HepG2 (cell line): ENCODE measurements at regions not wholly inside any gene's neighbourhood (a gene's known extent, or its start where the extent isn't known, plus 50 kb on each side); places are given as distances from the start of the nearest gene placed in this dataset.

Experiments
- ATAC-seq: fragments of 200-7000 bp; cut with Tn5 transposase; 3 replicates; pipeline ENCODE4 v1.9.1; 2020; ENCODE audit warnings: mild to moderate bottlenecking, moderate library complexity
- BruUV-seq: library from RNA; stranded (reverse); fragments of 400-500 nt; replicated peaks from 2 replicates; lab custom pipeline; 2021; lab: Mats Ljungman, UMichigan
- CTCF ChIA-PET: fragments of 300-600 bp; formaldehyde crosslinking; extraction: SDS; loops from one replicate; lab custom pipeline; 2021; ENCODE audit warnings: low total read pairs, inconsistent platforms, low intra/inter-chr PET ratio; lab: Yijun Ruan, JAX
- POLR2A ChIA-PET: fragments of 350-600 bp; sonication (Branson Sonifier 250); formaldehyde crosslinking; loops from one replicate; lab custom pipeline; 2020; ENCODE audit warnings: antibody characterized with exemption, inconsistent platforms; lab: Yijun Ruan, JAX
- DNase-seq: peaks from one replicate; pipeline ENCODE4 v3.0.0-alpha.2; 2015; ENCODE audit warnings: low spot score
- FAIRE-seq: peaks from 3 replicates; lab custom pipeline; 2011; peaks lifted over from hg19 to GRCh38; lab: Jason Lieb, UNC
- H2AFZ ChIP-seq: one replicate; pipeline ENCODE4 v1.6.1; 2011; ENCODE audit warnings: low read length, inconsistent platforms
- H3K27ac ChIP-seq: fragments of 300-600 bp; 3 replicates; pipeline ENCODE4 v1.8.0; 2011; ENCODE audit warnings: mixed run types, mild to moderate bottlenecking, mixed read lengths, low read length, inconsistent platforms; ENCODE audit not compliant: insufficient read depth; ENCODE audit errors: extremely low read length
- H3K27me3 ChIP-seq, 2 experiments: fragments of 200-600 bp in 1 of 2; 2 replicates in 1 of 2; 3 replicates in 1 of 2; pipeline versions ENCODE4 v1.6.0 to v1.8.0; 2011; ENCODE audit warnings: low read length in 2 of 2, mild to moderate bottlenecking in 2 of 2, moderate library complexity in 2 of 2, inconsistent platforms in 1 of 2; ENCODE audit not compliant: insufficient read depth in 2 of 2, control insufficient read depth in 1 of 2
- H3K36me3 ChIP-seq, 2 experiments: fragments of 200-600 bp in 1 of 2; replicated peaks in 1 of 2; 2 replicates in 1 of 2; 3 replicates in 1 of 2; pipeline versions ENCODE4 v1.5.1 to v1.8.0; 2011; ENCODE audit warnings: low read length in 2 of 2, inconsistent platforms in 1 of 2; ENCODE audit not compliant: insufficient read depth in 2 of 2, control insufficient read depth in 1 of 2
- H3K4me1 ChIP-seq: 2 replicates; pipeline ENCODE4 v1.5.1; 2012; ENCODE audit warnings: low read length, inconsistent platforms; ENCODE audit not compliant: insufficient read depth
- H3K4me2 ChIP-seq: 2 replicates; pipeline ENCODE4 v1.6.0; 2011; ENCODE audit warnings: low read depth, low read length, inconsistent platforms
- H3K4me3 ChIP-seq, 3 experiments: fragments of 200-600 bp in 1 of 3; sonication (generic), shearing (Covaris generic) in 1 of 3; replicated peaks in 1 of 3; 2 replicates each; pipeline ENCODE4 v1.5.1; 2011 to 2016; ENCODE audit warnings: low read length in 3 of 3, inconsistent platforms in 2 of 3, low read depth in 2 of 3, mild to moderate bottlenecking in 2 of 3, control low read depth in 1 of 3, mixed read lengths in 1 of 3; ENCODE audit not compliant: insufficient read depth in 1 of 3
- H3K79me2 ChIP-seq: one replicate; pipeline ENCODE4 v1.6.1; 2011; ENCODE audit warnings: low read length, inconsistent platforms; ENCODE audit not compliant: insufficient read depth
- H3K9ac ChIP-seq: 2 replicates; pipeline ENCODE4 v1.6.0; 2011; ENCODE audit warnings: mild to moderate bottlenecking, low read depth, low read length, inconsistent platforms; ENCODE audit not compliant: insufficient read depth
- H3K9me3 ChIP-seq: 2 replicates; pipeline ENCODE4 v1.5.1; 2012; ENCODE audit warnings: mild to moderate bottlenecking, low read length
- H4K20me1 ChIP-seq: 2 replicates; pipeline ENCODE4 v1.6.0; 2011; ENCODE audit warnings: inconsistent platforms, mild to moderate bottlenecking, low read length, moderate library complexity; ENCODE audit not compliant: insufficient read depth
- ASH2L ChIP-seq: fragments of 300-600, 200-600 bp; sonication (generic); IDR thresholded peaks from 2 replicates; pipeline ENCODE4 v1.7.0; 2017; ENCODE audit warnings: low read depth, mild to moderate bottlenecking, moderate library complexity, mixed read lengths, low read length; ENCODE audit not compliant: insufficient read length
- ESRRA ChIP-seq: sonication (generic); formaldehyde crosslinking; IDR thresholded peaks from 2 replicates; pipeline ENCODE4 v1.5.1; 2020; ENCODE audit warnings: mild to moderate bottlenecking, low read depth, missing genetic modification reagents
- HMG20A ChIP-seq: IDR thresholded peaks from 2 replicates; pipeline ENCODE4 v1.6.1; 2016; ENCODE audit warnings: borderline replicate concordance
- KDM2A ChIP-seq: sonication (generic); formaldehyde crosslinking; IDR thresholded peaks from 2 replicates; pipeline ENCODE4 v1.4.0; 2020; ENCODE audit warnings: low read depth, missing genetic modification reagents, borderline replicate concordance
- MAFK ChIP-seq, 2 experiments: IDR thresholded peaks in 1 of 2; conservative IDR thresholded peaks in 1 of 2; 2 replicates each; pipeline ENCODE4 v1.6.1; 2011; ENCODE audit warnings: improper control_type of control experiment in 2 of 2, low read length in 2 of 2
- MXI1 ChIP-seq: IDR thresholded peaks from 3 replicates; pipeline ENCODE4 v1.6.1; 2012; ENCODE audit warnings: low read depth, low read length, inconsistent platforms, borderline replicate concordance
- PPARG ChIP-seq: conservative IDR thresholded peaks from 2 replicates; pipeline ENCODE4 v1.6.1; 2016; ENCODE audit warnings: missing biosample characterization, missing genetic modification reagents
- SNAI1 ChIP-seq: sonication (generic); formaldehyde crosslinking; IDR thresholded peaks from 2 replicates; pipeline ENCODE4 v1.5.0; 2020; ENCODE audit warnings: mild to moderate bottlenecking, missing genetic modification reagents, borderline replicate concordance
- SP4 ChIP-seq: sonication (generic); formaldehyde crosslinking; IDR thresholded peaks from 2 replicates; pipeline ENCODE4 v1.8.1; 2023; ENCODE audit warnings: mild to moderate bottlenecking, missing genetic modification reagents
- ZMYM3 ChIP-seq: sonication (generic); formaldehyde crosslinking; IDR thresholded peaks from 2 replicates; pipeline ENCODE4 v1.5.1; 2020; ENCODE audit warnings: mild to moderate bottlenecking, missing genetic modification reagents
- ZNF30 ChIP-seq: sonication (generic); formaldehyde crosslinking; IDR thresholded peaks from 2 replicates; pipeline ENCODE4 v1.5.0; 2020; ENCODE audit warnings: mild to moderate bottlenecking, missing genetic modification reagents
- ZNF317 ChIP-seq: sonication (generic); formaldehyde crosslinking; IDR thresholded peaks from 2 replicates; pipeline ENCODE4 v1.5.0; 2020; ENCODE audit warnings: mild to moderate bottlenecking, missing genetic modification reagents
- ZNF331 ChIP-seq: sonication (generic); formaldehyde crosslinking; IDR thresholded peaks from 2 replicates; pipeline ENCODE4 v1.4.0; 2020; ENCODE audit warnings: missing genetic modification reagents
- ZNF451 ChIP-seq: sonication (generic); formaldehyde crosslinking; IDR thresholded peaks from 2 replicates; pipeline ENCODE4 v1.5.0; 2020; ENCODE audit warnings: mild to moderate bottlenecking, missing genetic modification reagents
- WGBS: methylation state at CpG from one replicate; pipeline ENCODE4 v1.1.6; 2017; ENCODE audit warnings: low lambda C conversion rate; 5-methylcytosine and 5-hydroxymethylcytosine counted together
- in situ Hi-C: cut with HindIII; loops from 2 replicates; pipeline ENCODE4 v1.10.0; 2017; ENCODE audit warnings: low pct_unique_long_range_greater_than_20kb; ENCODE audit not compliant: extremely low pct_ligation_motif_present
- intact Hi-C: fragments of 100-400 bp; cut with micrococcal nuclease; formaldehyde crosslinking; loops from one replicate; pipeline ENCODE4 v1.10.0; 2022; ENCODE audit not compliant: unreplicated experiment
- TF ChIP-seq, protein P1 (sequence below): sonication (generic); formaldehyde crosslinking; IDR thresholded peaks from 2 replicates; pipeline ENCODE4 v1.5.0; 2020; ENCODE audit warnings: missing genetic modification reagents
- TF ChIP-seq, protein P2 (sequence below): sonication (generic); formaldehyde crosslinking; conservative IDR thresholded peaks from 2 replicates; pipeline ENCODE4 v1.5.0; 2020; ENCODE audit warnings: missing genetic modification reagents
- TF ChIP-seq, protein P3 (sequence below): sonication (generic); formaldehyde crosslinking; IDR thresholded peaks from 2 replicates; pipeline ENCODE4 v1.4.0; 2020; ENCODE audit warnings: missing genetic modification reagents

DNA sequence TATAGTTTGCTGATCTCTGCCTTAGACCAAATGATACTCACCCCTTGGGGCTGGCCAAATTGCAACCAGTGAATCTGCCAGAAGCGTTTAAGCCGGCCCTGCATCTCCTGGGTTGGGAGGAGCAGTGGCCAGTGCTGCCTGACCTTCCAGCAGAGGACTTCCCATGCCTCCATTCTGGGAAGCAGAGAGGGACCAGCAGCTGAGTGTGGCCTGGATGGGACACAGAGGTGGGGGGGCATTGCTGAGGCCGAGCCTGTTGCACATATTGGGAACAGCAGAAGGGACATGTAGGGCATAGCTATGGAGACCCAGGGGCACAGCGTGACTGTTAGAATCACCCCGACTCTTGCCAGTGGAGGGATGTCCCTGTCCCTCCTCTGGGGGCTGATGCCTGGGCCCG lies 93.3 kb downstream of the CPZ start:
- no peaks in the 10 kb centered on the region for H3K9me3 ChIP-seq
- H3K79me2 ChIP-seq = no peaks in the 10 kb centered on the region
- in situ Hi-C loops = loop anchor here (5.0 to 10.0 kb wide), 2 partner anchors 199 to 231 kb away; no protein-coding TSS in a partner anchor
- H4K20me1 ChIP-seq = no peaks in the 10 kb centered on the region
- ChIA-PET CTCF (no interaction called here), POLR2A (no interaction called here)
- H3K4me1 ChIP-seq = no peaks in the 10 kb centered on the region
- no TSS peak for BruUV-seq
- H3K27me3 ChIP-seq = peaks cover 4 to 28% of the 10 kb centered on the region in 2 experiments; a peak in 3 of 5 replicates
- H2AFZ ChIP-seq = no peak overlapping the region
- intact Hi-C loops = loop anchor here (10.0 kb wide), 2 partner anchors 199 to 229 kb away; no protein-coding TSS in a partner anchor
- no peak for ATAC-seq
- no peak overlapping the region for H3K4me3 ChIP-seq
- WGBS = 0% methylated on average over 1 of the region's 6 CpGs
- no peak for DNase-seq
- no peak for TF ChIP-seq SP4 (CRISPR knock-in tag)
- TF ChIP-seq ZNF331 (CRISPR knock-in tag) = no peak
- TF ChIP-seq ASH2L = no peak
- TF ChIP-seq KDM2A = no peak
- TF ChIP-seq, protein P1, sequence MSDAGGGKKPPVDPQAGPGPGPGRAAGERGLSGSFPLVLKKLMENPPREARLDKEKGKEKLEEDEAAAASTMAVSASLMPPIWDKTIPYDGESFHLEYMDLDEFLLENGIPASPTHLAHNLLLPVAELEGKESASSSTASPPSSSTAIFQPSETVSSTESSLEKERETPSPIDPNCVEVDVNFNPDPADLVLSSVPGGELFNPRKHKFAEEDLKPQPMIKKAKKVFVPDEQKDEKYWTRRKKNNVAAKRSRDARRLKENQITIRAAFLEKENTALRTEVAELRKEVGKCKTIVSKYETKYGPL (CRISPR knock-in tag) = no peak
- no peak for TF ChIP-seq MXI1
- TF ChIP-seq ZNF317 (CRISPR knock-in tag) = no peak
- TF ChIP-seq ZMYM3 = no peak
- TF ChIP-seq, all 625 proteins: peak for 0
- FAIRE-seq = no peak
- H3K27ac ChIP-seq = no peak overlapping the region
- no peak overlapping the region for H3K4me2 ChIP-seq
- no peaks in the 10 kb centered on the region for H3K36me3 ChIP-seq
- no peak overlapping the region for H3K9ac ChIP-seq

- no TSS peak for BruUV-seq
- Histone ChIP-seq H4K20me1 (no peaks in the 10 kb centered on the region), H3K79me2 (no peaks in the 10 kb centered on the region), H3K4me2 (no peak overlapping the region), H3K27ac (no peak overlapping the region), H3K9me3 (no peaks in the 10 kb centered on the region), H3K4me3 (no peak overlapping the region), H3K36me3 (no peaks in the 10 kb centered on the region), H3K4me1 (no peaks in the 10 kb centered on the region), H3K27me3 (peaks cover 0 to 30% of the 10 kb centered on the region in 2 experiments; a peak in 3 of 5 replicates), H3K9ac (no peak overlapping the region), H2AFZ (no peak overlapping the region)
- no peak for DNase-seq
- CTCF ChIA-PET = no interaction called here
- POLR2A ChIA-PET = no interaction called here
- no peak for FAIRE-seq
- 5% methylated on average over 5 of the region's 5 CpGs for WGBS
- in situ Hi-C loops (loop anchor here (10.0 kb wide), 1 partner anchor 201 kb away; no protein-coding TSS in a partner anchor), intact Hi-C loops (loop anchor here (10.0 kb wide), 2 partner anchors 201 to 231 kb away; no protein-coding TSS in a partner anchor)
- no peak for ATAC-seq
- TF ChIP-seq PPARG (CRISPR knock-in tag) = no peak
- no peak for TF ChIP-seq MAFK (conservative IDR thresholded peaks at IDR 0.05 in 1 of 2, IDR thresholded peaks at IDR 0.05 in 1 of 2; ENCODE audit: low read length in 2 of 2)
- TF ChIP-seq, protein P2, sequence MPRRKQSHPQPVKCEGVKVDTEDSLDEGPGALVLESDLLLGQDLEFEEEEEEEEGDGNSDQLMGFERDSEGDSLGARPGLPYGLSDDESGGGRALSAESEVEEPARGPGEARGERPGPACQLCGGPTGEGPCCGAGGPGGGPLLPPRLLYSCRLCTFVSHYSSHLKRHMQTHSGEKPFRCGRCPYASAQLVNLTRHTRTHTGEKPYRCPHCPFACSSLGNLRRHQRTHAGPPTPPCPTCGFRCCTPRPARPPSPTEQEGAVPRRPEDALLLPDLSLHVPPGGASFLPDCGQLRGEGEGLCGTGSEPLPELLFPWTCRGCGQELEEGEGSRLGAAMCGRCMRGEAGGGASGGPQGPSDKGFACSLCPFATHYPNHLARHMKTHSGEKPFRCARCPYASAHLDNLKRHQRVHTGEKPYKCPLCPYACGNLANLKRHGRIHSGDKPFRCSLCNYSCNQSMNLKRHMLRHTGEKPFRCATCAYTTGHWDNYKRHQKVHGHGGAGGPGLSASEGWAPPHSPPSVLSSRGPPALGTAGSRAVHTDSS (CRISPR knock-in tag) = no peak
- no peak for TF ChIP-seq ZNF30 (CRISPR knock-in tag)
- no peak for TF ChIP-seq SNAI1 (CRISPR knock-in tag)
- no peak for TF ChIP-seq HMG20A
- TF ChIP-seq, protein P3, sequence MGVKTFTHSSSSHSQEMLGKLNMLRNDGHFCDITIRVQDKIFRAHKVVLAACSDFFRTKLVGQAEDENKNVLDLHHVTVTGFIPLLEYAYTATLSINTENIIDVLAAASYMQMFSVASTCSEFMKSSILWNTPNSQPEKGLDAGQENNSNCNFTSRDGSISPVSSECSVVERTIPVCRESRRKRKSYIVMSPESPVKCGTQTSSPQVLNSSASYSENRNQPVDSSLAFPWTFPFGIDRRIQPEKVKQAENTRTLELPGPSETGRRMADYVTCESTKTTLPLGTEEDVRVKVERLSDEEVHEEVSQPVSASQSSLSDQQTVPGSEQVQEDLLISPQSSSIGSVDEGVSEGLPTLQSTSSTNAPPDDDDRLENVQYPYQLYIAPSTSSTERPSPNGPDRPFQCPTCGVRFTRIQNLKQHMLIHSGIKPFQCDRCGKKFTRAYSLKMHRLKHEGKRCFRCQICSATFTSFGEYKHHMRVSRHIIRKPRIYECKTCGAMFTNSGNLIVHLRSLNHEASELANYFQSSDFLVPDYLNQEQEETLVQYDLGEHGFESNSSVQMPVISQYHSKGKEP (CRISPR knock-in tag) = no peak
- TF ChIP-seq ESRRA = no peak
- no peak for TF ChIP-seq ZNF451 (CRISPR knock-in tag)
Measured at GRCh38 chr4:8683462-8683861, 90.9 kb downstream of the CPZ start.
